ENCODE measurements at regions not wholly inside any gene's neighbourhood (a gene's known extent, or its start where the extent isn't known, plus 50 kb on each side); places are given as distances from the start of the nearest gene placed in this dataset.
"Not testable (repeated sequence)": the region's sequence is repeated elsewhere in the genome, so short reads cannot be mapped to it uniquely, and the experiment has no call there.

DNA sequence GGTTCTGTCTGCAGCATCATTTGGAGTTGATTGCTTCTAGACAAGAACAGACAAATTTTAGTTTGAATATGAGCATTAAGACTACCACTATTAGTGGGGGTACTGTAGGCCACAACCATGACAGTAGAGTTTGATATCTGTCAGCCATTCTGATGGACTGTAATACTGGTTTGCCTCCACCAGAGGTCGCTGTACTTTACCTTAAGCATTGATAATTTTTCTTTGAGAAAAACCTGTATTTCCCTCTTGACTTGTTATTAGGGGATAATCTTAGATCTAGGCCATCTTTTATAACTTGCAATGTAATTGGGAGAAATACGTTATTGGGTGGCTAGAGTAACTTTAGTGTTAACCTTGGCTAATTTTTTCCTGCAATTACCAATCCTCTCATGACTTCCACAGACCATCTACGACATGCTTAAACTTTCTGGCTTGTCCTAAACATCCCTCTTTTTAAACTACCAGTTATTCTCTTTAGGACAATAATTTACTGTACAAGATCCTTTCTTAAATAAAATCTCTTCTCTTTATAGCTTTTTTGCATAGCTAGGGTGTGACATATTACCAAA lies 562.4 kb downstream of the MAGEB5 start:
- Mint-ChIP-seq H3K4me3 (no peak overlapping the region), H3K27ac (no peak overlapping the region), H3K36me3 (ENCODE audit: low read depth) (no peaks in the 10 kb centered on the region), H3K27me3 (no peaks in the 10 kb centered on the region), H3K9me3 (peaks cover 7% of the 10 kb centered on the region), H3K4me1 (no peaks in the 10 kb centered on the region)
- POLR2A ChIA-PET: no interaction called here
- CTCF ChIA-PET: no interaction called here
- no peak for DNase-seq

DNA sequence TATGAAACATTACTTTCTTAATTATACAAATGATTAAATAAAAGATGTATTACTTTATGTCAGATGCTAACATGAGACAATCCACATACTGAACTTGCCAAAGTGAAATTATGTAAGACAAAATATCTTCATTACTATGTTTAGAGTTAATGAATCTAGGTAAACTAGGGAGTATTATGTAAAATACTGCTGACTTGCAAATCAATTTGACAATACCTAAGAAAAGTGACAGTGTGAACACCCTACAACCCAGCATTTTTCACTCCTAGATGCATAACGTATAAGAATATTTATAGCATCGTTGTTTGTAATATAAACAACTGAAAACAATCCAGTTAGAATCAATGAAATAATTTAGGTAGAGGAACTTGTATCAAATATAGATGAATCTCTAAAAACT lies 546.3 kb downstream of the MAGEB5 start:
- Mint-ChIP-seq H3K4me1 (no peaks in the 10 kb centered on the region), H3K36me3 (ENCODE audit: low read depth) (no peaks in the 10 kb centered on the region), H3K9me3 (no peaks in the 10 kb centered on the region), H3K4me3 (no peak overlapping the region), H3K27me3 (no peaks in the 10 kb centered on the region), H3K27ac (no peak overlapping the region)
- no peak for DNase-seq
- CTCF ChIA-PET: interaction anchor here (0.6 kb wide), 1 partner anchor 10 kb away, joined by 5 read pairs; no protein-coding TSS in a partner anchor
- POLR2A ChIA-PET: no interaction called here

DNA sequence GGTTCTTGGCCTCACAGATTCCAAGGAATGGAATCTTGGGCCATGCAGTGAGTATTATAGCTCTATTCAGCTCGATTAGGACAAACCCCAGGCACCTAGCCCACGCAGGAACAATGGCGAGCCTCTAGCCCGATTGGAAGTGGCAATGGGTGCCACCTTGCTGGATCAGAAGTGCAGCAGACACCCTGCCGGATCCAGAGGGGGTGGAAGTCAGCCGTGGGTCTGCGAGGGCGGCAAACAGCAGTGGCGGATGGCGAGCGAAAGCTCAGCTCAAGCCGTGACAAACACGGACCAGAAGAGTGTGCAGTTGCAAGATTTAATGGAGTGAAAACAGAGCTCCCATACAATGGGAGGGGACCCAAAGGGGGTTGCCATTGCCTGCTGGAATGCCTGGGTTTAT lies 539.8 kb downstream of the MAGEB5 start:
- DNase-seq; H3K4me1 Mint-ChIP-seq; H3K36me3 Mint-ChIP-seq (ENCODE audit: low read depth); H3K27ac Mint-ChIP-seq; CTCF ChIA-PET; H3K27me3 Mint-ChIP-seq; POLR2A ChIA-PET; H3K4me3 Mint-ChIP-seq; H3K9me3 Mint-ChIP-seq: not testable (repeated sequence)

DNA sequence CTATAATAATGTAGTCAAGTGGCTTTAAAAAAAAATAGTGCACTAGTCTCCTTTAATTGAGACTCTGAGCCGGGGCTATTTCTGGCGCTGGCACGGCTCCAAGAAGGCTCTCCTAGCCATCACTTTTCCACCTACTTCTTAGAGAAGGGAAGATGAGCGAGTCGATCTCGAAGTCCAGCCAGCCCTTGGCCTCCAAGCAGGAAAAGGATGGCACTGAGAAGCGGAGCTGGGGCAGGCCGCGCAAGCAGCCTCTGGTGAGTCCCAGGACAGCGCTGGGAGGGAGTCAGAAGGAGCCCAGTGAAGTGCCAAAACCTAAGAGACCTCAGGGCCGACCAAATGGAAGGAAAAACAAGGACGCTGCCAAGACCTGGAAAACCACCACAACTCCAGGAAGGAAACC lies 531.9 kb downstream of the MAGEB5 start:
- H3K9me3 Mint-ChIP-seq: peaks cover 2% of the 10 kb centered on the region

DNA sequence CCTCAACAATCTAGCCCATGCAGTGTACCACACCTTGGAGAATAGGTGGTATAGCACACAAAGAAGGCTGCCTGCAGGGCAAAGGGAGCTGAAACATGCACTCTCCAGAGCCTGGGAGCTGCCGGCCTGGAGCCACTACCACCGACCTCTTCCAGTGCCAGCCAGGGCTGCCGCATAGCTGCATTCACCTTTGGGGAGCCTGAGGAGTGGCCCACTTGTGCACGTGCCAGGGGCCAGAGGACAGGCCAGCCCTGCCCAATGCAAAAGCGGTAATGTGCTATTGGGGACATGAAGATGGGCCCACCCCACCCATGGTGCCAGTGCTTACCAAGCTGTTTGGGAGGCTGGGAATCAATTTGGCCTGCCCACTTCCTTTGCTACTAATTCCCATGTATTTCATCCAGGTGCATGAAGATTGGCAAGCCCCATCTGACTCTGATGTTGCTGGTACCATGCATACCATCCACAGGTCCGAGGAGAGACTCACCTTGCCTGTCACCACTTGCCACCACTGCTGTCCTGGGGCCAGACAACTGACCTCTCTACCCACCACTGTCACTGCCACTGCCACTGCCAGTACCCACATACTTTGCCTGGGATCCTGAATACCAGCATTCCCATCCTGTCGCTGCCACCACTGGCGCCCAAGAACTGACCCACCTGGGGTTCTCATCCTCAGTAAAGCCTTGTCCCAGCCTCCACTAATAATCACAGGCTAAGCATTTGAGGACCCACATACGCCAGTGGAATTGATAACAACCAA lies 506.9 kb downstream of the MAGEB5 start:
- H3K27ac Mint-ChIP-seq: no peak overlapping the region
- CTCF ChIA-PET: no interaction called here
- POLR2A ChIA-PET: no interaction called here
- no peak overlapping the region for H3K4me3 Mint-ChIP-seq
- H3K9me3 Mint-ChIP-seq: no peaks in the 10 kb centered on the region
- H3K27me3 Mint-ChIP-seq: no peaks in the 10 kb centered on the region
- H3K36me3 Mint-ChIP-seq (ENCODE audit: low read depth): no peaks in the 10 kb centered on the region
- H3K4me1 Mint-ChIP-seq: no peaks in the 10 kb centered on the region
- DNase-seq: no peak

More for the DNA sequence above, 531.9 kb downstream of the MAGEB5 start:
- Mint-ChIP-seq H3K4me3 (no peak overlapping the region), H3K4me1 (no peaks in the 10 kb centered on the region), H3K36me3 (ENCODE audit: low read depth) (no peaks in the 10 kb centered on the region), H3K27ac (no peak overlapping the region), H3K27me3 (no peaks in the 10 kb centered on the region)
- CTCF ChIA-PET: no interaction called here
- DNase-seq: no peak
- POLR2A ChIA-PET: no interaction called here

DNA sequence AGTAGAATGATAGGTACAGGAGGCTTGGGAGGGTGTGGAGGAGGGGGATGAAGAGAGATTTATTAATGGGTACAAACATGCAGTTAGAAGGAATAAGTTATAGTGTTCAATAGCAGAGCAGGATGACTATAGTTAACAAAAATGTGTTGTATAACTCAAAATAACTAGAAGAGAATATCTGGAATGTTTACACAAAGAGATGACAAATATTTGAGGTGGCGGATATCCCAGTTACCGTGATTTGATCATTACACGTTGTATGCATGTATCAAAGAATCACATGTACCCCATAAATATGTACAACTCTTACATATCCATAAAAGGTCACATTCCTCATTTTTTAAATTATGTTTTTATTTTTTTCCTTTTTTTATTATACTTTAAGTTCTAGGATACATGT lies 456.6 kb downstream of the MAGEB5 start:
- no peak overlapping the region for H3K27ac Mint-ChIP-seq
- H3K36me3 Mint-ChIP-seq (ENCODE audit: low read depth): no peaks in the 10 kb centered on the region
- no peaks in the 10 kb centered on the region for H3K4me1 Mint-ChIP-seq

DNA sequence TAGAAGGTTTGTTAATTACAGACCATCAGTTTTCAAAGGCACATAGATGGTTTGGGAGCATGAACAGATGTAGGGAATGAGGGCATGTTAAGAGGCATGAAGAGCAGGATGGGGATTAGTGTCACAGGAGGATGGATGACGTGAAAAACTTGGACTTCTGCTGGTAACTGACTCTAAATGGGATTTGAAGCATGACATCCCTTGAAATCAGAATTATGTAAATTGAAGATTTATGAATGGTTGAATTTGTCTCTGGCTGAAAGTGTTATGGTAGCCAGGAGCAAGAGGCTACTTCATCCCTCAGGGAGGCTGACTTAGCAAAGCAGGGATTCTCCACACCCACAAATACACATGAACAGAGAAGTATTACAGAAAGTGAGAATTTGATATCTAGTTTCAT lies 454.6 kb downstream of the MAGEB5 start:
- DNase-seq: no peak
- CTCF ChIA-PET: no interaction called here
- POLR2A ChIA-PET: no interaction called here
- Mint-ChIP-seq H3K9me3 (no peaks in the 10 kb centered on the region), H3K27ac (no peak overlapping the region), H3K27me3 (no peaks in the 10 kb centered on the region), H3K4me1 (no peaks in the 10 kb centered on the region), H3K4me3 (no peak overlapping the region), H3K36me3 (ENCODE audit: low read depth) (no peaks in the 10 kb centered on the region)

More for the DNA sequence above, 456.6 kb downstream of the MAGEB5 start:
- ChIA-PET CTCF (no interaction called here), POLR2A (no interaction called here)
- Mint-ChIP-seq H3K4me3 (no peak overlapping the region), H3K9me3 (no peaks in the 10 kb centered on the region), H3K27me3 (no peaks in the 10 kb centered on the region)
- DNase-seq: no peak

DNA sequence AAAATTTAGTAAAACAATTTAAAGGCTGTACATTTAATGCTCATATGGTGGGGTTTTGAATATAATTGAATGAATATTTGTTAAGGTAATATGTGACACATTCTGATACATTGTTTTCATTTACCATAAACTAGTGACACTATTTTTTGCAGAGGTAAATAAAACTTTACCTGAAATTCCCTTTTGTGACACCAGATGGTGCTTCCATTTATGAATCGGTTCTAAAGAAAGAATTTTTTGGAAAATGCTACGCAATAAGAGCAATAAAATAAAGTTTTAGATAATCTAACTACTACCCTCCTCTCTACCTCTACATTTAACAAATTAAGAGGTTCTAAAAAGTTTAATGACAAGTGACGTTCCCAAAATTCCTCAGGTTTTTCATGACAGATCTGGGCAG lies 448.9 kb downstream of the MAGEB5 start:
- H3K4me3 Mint-ChIP-seq: no peak overlapping the region
- ChIA-PET POLR2A (no interaction called here), CTCF (no interaction called here)
- H3K27ac Mint-ChIP-seq: no peak overlapping the region
- no peaks in the 10 kb centered on the region for H3K9me3 Mint-ChIP-seq
- H3K36me3 Mint-ChIP-seq (ENCODE audit: low read depth): no peaks in the 10 kb centered on the region
- H3K27me3 Mint-ChIP-seq: no peaks in the 10 kb centered on the region
- no peaks in the 10 kb centered on the region for H3K4me1 Mint-ChIP-seq
- DNase-seq: no peak

DNA sequence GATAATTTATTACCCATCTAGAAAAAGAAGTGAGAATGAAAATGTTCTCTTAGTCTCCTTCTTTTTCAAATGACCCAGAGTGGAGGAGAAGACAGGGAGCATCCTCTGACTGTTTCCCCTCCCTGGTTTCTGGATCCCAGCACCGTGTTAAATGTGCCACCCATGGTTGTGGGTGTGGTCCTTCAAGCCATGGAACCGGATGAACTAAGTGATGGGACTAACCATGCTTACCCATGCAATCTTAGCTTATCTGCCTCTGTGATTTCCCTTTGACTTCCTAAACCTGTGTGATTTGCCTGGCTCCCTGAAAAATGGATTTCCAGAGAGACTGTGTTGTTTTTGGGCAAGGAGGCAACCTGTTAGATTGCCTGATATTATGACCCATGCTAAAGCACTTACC lies 437.1 kb downstream of the MAGEB5 start:
- ChIA-PET CTCF (no interaction called here), POLR2A (no interaction called here)
- DNase-seq: no peak
- Mint-ChIP-seq H3K36me3 (ENCODE audit: low read depth) (no peaks in the 10 kb centered on the region), H3K9me3 (no peaks in the 10 kb centered on the region), H3K27ac (no peak overlapping the region), H3K4me3 (no peak overlapping the region), H3K4me1 (no peaks in the 10 kb centered on the region), H3K27me3 (no peaks in the 10 kb centered on the region)

DNA sequence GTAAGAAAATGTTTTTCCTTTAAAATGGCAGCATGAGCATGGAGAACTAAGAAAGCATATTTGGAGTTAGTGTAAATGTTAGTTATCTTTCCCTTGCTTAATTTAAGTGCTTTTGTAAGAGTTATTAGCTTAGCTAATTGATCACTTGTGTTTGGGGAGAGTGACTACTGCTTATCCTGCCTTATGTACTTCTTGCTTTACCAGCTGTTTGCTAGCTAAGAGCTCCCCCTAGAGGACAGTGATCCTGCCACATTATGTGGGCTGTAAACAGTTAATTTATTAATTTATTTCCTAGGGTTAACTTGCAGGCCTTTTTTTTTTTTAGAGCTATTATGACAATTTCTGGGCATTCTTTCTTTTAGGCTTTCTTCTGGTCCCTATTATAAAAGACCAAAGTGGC lies 435.8 kb downstream of the MAGEB5 start:
- Mint-ChIP-seq H3K9me3 (no peaks in the 10 kb centered on the region), H3K36me3 (ENCODE audit: low read depth) (no peaks in the 10 kb centered on the region), H3K27ac (no peak overlapping the region), H3K4me1 (no peaks in the 10 kb centered on the region), H3K27me3 (no peaks in the 10 kb centered on the region), H3K4me3 (no peak overlapping the region)
- CTCF ChIA-PET: interaction anchor here (0.7 kb wide), 1 partner anchor 523 kb away, joined by 4 read pairs; no protein-coding TSS in a partner anchor
- DNase-seq: no peak
- POLR2A ChIA-PET: no interaction called here

DNA sequence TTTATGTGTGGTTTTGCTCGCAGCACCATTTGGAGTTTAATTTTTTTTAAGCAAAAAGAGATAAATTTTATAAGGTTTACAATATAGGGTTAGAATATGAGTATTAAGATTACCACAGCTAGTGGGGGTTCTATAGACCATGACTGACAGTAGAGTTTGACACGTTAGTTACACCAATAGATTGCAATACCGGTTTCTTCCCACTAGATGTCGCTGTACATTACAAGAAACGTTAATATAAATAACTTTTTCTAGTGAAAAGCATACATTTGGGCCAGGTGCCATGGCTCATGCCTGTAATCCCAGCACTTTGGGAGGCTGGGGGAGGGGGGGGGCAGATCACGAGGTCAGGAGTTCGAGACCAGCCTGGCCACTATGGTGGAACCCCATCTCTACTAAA lies 433.6 kb downstream of the MAGEB5 start:
- CTCF ChIA-PET: no interaction called here
- H3K4me3 Mint-ChIP-seq: no peak overlapping the region
- no peaks in the 10 kb centered on the region for H3K27me3 Mint-ChIP-seq
- no peaks in the 10 kb centered on the region for H3K9me3 Mint-ChIP-seq
- no peaks in the 10 kb centered on the region for H3K36me3 Mint-ChIP-seq (ENCODE audit: low read depth)
- no peaks in the 10 kb centered on the region for H3K4me1 Mint-ChIP-seq
- peak; percentile 5 for DNase-seq
- POLR2A ChIA-PET: no interaction called here
- H3K27ac Mint-ChIP-seq: no peak overlapping the region

DNA sequence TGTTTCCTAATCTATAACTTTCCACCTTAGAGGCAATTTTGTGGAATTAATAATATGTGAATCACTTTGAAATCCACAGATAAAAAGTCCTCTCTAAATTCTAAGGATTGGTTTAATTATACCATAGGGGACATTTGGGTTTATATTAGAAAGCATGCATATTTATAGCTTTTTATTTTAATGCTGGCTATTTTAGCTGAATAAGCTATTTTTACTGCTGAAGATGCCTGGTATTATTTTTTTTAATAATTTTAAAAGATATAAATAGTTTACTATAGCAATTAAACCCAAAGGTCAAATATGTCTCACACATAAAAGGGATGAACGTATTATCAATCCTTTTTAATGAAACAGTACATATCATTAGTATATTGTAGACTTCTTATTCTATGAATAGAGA lies 415.4 kb downstream of the MAGEB5 start:
- Mint-ChIP-seq H3K4me1 (no peaks in the 10 kb centered on the region), H3K27me3 (no peaks in the 10 kb centered on the region), H3K36me3 (ENCODE audit: low read depth) (no peaks in the 10 kb centered on the region), H3K4me3 (no peak overlapping the region), H3K27ac (no peak overlapping the region), H3K9me3 (no peaks in the 10 kb centered on the region)
- CTCF ChIA-PET: no interaction called here
- DNase-seq: no peak
- POLR2A ChIA-PET: no interaction called here

DNA sequence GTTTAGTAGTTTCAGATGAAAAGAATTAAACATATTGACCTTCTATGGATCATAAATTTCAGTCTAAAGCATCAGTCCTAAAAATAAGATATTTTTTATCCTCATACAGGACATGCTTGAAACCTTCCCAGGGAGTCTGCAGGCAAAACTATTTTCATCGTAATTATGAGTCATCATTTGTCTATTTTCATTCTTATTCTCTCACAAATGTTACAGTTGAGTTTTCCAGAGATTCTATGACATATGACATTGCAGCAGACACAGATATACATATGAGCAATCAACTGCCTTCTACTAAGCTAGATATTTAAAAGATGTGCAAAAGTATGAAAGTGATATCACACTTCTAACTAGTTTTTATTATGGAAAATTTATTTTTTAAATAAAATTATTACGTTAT lies 398.0 kb downstream of the MAGEB5 start:
- Mint-ChIP-seq H3K9me3 (no peaks in the 10 kb centered on the region), H3K27me3 (no peaks in the 10 kb centered on the region), H3K36me3 (ENCODE audit: low read depth) (no peaks in the 10 kb centered on the region), H3K4me3 (no peak overlapping the region), H3K27ac (no peak overlapping the region), H3K4me1 (no peaks in the 10 kb centered on the region)
- ChIA-PET CTCF (no interaction called here), POLR2A (no interaction called here)
- DNase-seq: no peak

DNA sequence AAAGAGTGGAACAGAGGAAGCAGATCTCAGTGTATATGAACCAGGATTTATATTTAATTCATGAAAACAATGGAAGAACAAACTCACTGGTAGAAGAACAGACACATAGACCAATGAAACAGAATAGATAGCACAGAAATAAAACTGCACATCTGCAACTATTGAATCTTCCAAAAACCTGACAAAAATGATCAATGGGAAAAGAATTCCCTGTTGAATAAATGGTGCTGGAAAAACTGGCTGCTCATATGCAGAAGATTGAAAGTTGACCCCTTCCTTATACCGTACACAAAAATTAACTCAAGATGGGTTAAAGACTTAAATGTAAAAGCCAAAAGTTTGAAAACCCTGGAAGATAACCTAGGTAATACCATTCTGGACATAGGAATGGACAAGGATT lies 391.0 kb downstream of the MAGEB5 start:
- Mint-ChIP-seq H3K4me3 (no peak overlapping the region), H3K9me3 (no peaks in the 10 kb centered on the region), H3K36me3 (ENCODE audit: low read depth) (no peaks in the 10 kb centered on the region), H3K27me3 (no peaks in the 10 kb centered on the region), H3K27ac (no peak overlapping the region), H3K4me1 (no peaks in the 10 kb centered on the region)
- DNase-seq: no peak
- CTCF ChIA-PET: no interaction called here
- POLR2A ChIA-PET: no interaction called here

All from activated CD4-positive, alpha-beta T cell treated with anti-CD3 and anti-CD28 coated beads, Interleukin-2, amount 10 ng/mL, durations not matched to agents 7 days and 5 days (primary cell).